Anterior cingulate cortex (tissue), 58 donors: ENCODE measurements at regions not wholly inside any gene's neighbourhood (a gene's known extent, or its start where the extent isn't known, plus 50 kb on each side); places are given as distances from the start of the nearest gene placed in this dataset.
A peak's percentile ranks its signal among the peaks of the same experiment; 100 is the strongest.

ENCODE experiments used
- DNase-seq, 58 donors: peaks; one replicate each; lab custom pipeline; 2025; lab: John Stamatoyannopoulos, UW

GRCh38 chr1:58964880-58965279 lies 181.0 kb upstream of the JUN start:
- DNase-seq = no peak

DNA sequence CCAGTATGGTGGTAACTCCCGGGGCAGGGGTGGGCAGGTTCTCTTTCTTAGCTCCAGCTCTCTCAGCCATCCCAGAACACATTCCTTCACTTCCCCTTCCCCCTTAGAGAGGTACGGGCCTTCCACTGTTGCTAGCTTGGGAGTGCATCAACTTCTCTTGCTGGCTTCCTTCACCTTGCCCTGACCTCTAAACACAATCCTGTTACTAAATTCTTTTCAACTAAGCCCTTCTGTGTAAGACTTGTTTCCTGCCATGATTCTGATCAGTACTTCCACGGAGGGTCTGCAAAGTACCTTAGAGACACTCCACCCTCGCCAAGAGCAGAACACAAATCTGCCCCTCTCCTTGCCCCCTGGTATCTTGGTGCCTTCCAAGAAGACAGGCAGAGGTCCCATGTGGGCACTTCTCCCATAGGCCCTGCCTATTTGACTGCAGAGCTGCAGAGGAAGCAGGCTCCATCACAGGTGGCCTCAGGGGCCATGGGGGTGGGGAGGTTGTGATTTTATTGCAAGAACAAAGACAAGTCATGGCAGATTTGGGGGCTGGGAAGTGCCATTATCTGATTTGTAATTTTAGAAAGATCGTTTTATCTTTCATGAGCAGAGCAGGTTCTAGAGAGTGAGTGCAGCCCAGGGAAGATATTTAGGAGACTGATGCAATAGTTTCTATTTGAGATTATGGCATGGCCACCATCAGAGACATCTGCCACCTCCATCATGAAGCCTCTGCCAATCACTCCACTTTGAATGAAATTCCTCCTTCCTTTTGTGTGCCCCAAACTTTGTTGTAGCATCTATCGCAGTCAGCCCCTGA lies 182.5 kb upstream of the JUN start:
- no peak for DNase-seq

DNA sequence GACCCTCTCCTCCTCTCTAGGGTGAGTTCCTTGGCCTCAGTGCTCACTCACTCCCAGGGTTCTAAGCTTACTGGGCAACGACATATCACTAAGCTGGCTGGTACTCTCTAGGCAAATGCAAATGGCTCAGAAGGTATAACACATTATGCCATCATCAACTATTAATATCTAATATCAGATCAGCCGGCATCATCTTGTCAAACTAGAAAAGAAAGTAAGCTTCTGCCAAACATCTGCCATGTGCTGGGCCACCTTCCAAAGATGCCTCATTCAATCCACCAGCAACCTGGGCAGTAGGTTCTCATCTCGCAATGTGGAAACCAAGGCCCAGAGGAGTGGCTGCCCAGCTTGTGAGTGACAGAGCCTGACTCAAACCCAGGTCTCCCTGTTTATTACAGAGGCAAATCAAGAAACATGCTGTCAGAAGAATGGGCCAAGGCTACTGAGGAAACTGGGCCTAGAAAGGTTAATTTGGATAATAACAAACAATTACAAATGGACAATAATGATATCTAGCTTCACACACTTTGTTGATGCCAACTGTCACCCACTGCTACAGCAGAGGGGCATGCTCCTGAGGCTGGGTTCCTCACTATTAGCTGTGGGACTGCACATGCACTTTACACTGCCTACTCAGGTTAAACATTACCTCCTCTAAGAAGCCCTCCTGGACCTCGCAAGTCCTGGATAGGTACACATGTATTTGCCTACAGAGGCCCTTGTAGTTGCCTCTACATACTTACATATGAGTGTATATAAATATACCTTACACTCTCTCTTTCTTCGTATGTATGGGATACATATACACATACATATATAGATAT lies 183.3 kb upstream of the JUN start:
- no peak for DNase-seq

DNA sequence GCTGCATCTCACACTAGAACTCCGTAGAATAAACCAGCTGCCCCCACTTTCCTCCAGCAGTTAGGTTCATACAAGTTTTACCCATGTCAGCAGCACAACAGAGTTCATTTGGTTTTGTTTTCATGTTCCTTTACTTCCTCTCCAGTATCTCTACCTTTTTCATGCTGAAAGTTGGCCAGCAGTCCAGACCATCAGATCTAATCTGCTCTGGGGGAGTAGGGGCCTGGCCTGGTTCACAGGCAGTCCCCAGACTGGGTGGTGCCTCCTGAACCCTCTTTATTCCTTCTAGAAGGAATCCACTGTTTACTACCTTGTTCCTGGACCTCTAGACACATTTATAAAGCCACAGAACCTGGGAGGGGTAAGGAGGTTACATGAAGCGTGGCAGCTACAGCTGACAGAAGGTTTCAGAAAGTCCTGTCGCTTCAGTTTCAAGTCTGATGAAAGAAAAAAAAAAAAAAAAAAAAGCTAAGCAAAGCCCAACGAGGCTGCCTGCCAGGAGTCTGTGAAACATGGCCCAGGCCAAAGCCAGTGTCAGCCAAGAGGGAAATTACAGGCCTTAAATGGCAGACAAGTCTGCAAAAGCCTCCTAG lies 184.6 kb upstream of the JUN start:
- DNase-seq = peak in 30 of 58 donors; percentile 1 to 38 (median 14)

- peak in 1 of 58 donors; percentile 1 for DNase-seq
These were observed 185.3 kb upstream of the JUN start for GRCh38 chr1:58969176-58969575.

- no peak for DNase-seq
These were observed 187.8 kb upstream of the JUN start for GRCh38 chr1:58971629-58972140.

GRCh38 chr1:58975888-58976287 lies 192.0 kb upstream of the JUN start:
- no peak for DNase-seq

DNA sequence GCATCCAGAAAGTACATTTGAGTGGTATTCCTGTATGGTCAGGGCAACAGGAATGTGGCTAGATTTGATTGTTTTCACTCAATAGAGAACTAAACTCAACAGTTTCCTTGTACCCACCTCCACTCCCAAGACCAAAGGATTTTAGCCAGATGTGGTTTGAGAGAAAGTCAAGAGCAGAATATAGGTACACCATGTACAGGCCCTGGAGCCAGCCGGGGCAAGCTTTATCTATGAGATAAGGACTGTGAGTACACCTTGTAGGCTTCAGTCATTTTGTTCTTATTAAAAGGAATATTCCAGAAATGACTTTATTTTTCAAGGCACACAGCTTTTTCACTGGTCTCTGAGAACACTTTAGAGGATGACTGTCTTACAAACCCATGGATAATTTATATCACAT lies 192.4 kb upstream of the JUN start:
- no peak for DNase-seq

GRCh38 chr1:58977598-58977997 lies 193.8 kb upstream of the JUN start:
- no peak for DNase-seq

DNA sequence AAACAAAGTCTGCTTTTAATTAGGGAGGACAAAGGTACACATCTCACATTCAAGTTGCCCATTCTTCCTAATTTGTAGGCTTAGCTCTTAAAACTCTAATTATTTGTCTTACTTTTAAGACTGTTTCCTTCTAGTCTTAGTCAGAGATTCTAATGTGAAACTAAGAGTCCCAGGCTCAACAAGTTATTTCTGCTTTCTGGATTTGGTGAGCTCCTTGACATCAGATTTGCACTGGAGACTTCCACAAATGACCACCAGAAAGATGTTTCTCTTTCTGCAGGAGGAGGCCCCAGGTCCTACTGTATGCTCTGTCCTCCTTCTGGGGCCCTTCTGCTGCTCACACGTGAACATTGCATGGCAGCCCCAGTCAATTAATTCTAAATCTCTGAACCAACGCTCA lies 194.2 kb upstream of the JUN start:
- no peak for DNase-seq

DNA sequence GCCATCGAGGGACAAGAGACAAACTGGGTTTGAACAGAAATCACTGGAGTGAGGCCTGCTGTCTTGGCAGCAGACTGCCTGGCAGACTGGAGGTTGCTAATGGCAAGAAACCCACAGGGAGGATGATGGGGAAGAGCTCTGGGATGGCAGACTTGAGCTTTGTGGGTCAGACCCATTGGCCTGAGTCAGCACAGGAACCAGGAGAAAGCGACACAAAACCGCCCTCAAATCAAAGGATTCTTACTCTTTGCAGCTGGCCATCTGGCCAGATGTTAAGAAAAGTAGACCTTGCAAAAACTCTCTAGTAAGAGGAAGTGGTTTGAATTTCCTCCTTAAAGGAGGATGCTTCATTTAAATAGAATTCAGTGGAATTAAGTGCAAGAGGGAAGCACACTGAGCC lies 195.2 kb upstream of the JUN start:
- peak in 1 of 58 donors; percentile 1 for DNase-seq

DNA sequence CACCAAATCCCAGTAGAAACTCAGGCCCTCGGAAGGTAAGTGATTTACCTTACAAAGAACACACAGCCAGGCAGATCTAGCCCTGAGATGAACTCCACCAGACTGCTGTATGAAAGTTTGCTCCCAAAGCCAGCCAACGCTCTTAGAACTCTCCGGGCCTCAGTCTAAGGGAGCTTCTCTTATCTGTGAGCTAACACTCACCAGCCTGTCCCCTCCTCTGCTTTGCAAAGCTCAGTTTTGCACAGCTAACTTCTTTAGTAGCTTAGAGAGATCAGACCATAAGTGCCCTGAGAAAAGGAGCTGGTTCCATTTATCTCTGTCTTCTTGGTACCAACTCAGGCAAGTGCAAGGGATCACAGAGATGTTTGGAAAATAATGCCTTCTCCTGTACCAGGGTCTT lies 195.8 kb upstream of the JUN start:
- DNase-seq = no peak

DNA sequence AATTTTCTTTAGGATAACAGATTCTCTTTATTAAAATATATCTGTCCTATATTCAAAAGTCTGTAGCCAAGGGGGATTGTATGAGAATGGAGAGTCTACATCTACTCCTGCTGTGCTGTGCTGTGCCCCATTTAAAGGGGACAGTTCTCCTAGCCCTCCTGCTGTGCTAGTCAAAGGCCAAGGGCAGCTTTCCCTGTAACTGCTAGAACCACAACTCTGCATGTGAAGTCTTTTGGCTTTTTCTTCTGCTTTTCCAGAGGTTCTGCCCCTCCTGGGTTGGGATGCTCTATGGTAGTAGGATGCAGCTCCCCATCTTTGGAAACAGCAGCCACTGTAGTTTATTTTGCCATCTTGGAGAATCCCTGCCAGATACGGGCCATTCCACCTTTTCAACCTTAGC lies 197.5 kb upstream of the JUN start:
- DNase-seq = no peak

GRCh38 chr1:58982259-58982998 lies 198.6 kb upstream of the JUN start:
- DNase-seq = no peak

DNA sequence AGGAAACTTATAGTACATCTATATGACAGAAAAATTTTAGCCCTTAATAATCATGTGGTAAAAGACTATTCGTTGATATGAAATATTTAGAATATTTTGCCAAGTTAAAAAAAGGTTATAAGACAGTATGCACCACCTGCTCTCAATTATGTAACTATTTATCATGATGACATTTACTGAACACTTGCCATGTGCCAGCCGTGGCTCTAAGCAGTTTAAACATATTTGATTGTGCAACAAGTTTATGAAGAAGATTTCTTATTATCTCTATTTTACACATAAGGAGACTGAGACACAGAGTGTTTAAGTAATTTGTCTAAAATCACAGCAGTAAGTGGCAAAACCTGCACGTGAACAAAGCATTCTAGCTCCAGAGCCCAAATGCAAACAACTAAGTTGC lies 199.3 kb upstream of the JUN start:
- DNase-seq = no peak

DNA sequence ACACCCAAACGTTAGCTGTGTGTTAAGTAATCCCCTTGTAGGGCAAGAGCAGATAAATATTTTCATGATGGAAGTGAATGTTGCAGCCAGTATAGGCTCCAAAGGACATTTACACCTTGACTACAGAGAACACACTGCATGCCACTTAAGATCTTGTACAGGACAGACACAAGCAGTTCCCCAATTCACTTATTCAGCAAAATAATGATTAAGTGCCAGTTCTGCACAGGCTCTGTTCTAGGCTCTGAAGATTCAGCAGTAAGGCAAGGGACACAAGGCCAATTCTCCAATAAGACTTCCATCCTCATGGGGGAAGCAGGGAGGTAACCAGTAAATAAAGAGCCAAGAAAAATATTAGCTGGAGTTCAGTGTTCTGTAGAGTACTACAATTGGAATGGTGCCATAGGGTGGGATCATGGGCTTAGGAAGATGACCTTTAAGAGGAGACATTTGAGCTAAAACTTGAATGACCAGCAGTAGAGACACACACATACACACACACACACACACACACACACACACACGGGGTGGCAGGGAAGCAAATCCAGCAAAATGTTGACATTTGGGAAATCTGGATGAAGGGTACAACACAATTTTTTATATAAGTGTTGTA lies 199.9 kb upstream of the JUN start:
- DNase-seq = no peak

DNA sequence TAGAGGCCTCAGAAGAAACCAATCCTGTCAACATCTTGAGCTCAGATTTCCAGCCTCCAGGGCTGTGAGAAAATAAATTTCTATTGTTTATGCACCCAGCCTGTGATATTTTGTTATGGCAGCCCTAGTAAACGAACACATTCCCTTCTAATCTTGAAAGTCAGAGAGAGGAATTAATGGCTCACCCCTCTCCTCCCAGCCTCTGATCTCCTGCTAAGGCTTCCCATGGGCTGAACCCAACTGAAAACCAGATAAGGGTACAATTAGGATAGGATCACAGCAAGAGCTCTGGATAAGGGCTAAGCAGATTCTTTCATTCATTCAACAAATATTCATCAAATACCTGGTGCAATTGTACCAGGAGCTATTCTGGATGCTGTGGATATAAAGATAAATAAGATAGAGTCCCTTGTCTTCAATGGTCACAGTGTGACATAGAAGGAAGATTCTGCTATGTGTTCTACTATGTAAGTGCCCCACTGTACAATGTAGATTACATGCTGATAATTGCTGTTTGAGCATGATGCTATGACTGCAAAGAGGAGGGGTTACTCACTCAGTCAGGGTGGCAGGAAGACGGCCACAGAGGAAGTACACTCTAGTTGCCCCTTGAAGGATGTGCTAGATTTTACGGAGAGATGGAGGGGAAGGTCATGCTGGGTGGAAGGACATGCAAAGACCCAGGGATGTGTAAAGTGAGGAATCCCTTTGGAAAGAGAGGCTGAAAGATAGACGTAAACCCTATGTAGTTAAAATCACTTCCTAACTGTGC lies 203.3 kb upstream of the JUN start:
- no peak for DNase-seq

DNA sequence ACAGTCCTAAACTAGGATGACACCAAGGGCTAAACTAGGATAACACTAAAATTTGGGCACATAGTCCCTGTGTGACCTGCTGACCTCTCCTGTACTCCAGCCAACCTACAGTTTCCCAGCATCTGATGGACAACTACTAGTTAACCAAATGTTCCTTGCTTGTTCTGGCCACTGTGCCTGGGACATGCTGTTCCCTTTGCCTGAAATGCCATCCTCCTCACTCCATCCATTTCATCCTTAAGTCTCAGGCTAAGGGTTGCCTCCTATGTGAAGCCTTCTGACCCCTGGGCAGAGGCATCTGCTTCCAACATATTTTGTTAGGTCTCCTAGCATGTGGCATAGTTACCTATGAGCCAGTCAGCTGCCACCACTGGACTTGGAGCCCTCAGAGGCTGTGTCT lies 204.9 kb upstream of the JUN start:
- no peak for DNase-seq

- DNase-seq = no peak
These were observed 206.0 kb upstream of the JUN start for GRCh38 chr1:58989845-58990244.
